ENCODE measurements at regions not wholly inside any gene's neighbourhood (a gene's known extent, or its start where the extent isn't known, plus 50 kb on each side); places are given as distances from the start of the nearest gene placed in this dataset.

DNA sequence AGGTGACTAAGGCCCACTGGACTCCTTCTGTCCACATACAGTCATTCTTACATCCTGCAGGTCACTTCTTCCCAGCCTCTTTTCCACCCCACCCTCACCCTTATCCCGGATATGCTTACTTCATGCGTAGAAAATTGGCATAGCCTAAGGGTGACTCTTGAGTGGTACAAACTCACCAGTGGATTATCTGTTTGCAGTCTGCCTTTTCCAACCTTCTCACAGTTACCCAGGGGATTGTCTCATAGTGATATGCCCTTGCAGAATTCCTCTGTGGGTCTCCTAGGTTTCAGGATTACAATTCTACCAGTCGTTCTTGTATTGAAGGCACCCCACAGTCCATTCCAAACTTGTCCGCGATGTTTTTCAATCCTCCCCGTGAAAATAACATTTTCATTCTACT is 752.9 kb upstream of the HS6ST1 start:
- no peak for TF ChIP-seq FOSL2 (IDR thresholded peaks at IDR 0.05; ENCODE audit: borderline replicate concordance, low read depth)
- TF ChIP-seq, protein P1, sequence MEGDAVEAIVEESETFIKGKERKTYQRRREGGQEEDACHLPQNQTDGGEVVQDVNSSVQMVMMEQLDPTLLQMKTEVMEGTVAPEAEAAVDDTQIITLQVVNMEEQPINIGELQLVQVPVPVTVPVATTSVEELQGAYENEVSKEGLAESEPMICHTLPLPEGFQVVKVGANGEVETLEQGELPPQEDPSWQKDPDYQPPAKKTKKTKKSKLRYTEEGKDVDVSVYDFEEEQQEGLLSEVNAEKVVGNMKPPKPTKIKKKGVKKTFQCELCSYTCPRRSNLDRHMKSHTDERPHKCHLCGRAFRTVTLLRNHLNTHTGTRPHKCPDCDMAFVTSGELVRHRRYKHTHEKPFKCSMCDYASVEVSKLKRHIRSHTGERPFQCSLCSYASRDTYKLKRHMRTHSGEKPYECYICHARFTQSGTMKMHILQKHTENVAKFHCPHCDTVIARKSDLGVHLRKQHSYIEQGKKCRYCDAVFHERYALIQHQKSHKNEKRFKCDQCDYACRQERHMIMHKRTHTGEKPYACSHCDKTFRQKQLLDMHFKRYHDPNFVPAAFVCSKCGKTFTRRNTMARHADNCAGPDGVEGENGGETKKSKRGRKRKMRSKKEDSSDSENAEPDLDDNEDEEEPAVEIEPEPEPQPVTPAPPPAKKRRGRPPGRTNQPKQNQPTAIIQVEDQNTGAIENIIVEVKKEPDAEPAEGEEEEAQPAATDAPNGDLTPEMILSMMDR (IDR thresholded peaks at IDR 0.05): no peak
- TF ChIP-seq, protein P2, sequence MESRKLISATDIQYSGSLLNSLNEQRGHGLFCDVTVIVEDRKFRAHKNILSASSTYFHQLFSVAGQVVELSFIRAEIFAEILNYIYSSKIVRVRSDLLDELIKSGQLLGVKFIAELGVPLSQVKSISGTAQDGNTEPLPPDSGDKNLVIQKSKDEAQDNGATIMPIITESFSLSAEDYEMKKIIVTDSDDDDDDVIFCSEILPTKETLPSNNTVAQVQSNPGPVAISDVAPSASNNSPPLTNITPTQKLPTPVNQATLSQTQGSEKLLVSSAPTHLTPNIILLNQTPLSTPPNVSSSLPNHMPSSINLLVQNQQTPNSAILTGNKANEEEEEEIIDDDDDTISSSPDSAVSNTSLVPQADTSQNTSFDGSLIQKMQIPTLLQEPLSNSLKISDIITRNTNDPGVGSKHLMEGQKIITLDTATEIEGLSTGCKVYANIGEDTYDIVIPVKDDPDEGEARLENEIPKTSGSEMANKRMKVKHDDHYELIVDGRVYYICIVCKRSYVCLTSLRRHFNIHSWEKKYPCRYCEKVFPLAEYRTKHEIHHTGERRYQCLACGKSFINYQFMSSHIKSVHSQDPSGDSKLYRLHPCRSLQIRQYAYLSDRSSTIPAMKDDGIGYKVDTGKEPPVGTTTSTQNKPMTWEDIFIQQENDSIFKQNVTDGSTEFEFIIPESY (IDR thresholded peaks at IDR 0.05; ENCODE audit: borderline replicate concordance, low read depth): no peak
- TF ChIP-seq CHD2 (IDR thresholded peaks at IDR 0.05; ENCODE audit: low read length, partially characterized antibody): no peak
- TF ChIP-seq, protein P3, sequence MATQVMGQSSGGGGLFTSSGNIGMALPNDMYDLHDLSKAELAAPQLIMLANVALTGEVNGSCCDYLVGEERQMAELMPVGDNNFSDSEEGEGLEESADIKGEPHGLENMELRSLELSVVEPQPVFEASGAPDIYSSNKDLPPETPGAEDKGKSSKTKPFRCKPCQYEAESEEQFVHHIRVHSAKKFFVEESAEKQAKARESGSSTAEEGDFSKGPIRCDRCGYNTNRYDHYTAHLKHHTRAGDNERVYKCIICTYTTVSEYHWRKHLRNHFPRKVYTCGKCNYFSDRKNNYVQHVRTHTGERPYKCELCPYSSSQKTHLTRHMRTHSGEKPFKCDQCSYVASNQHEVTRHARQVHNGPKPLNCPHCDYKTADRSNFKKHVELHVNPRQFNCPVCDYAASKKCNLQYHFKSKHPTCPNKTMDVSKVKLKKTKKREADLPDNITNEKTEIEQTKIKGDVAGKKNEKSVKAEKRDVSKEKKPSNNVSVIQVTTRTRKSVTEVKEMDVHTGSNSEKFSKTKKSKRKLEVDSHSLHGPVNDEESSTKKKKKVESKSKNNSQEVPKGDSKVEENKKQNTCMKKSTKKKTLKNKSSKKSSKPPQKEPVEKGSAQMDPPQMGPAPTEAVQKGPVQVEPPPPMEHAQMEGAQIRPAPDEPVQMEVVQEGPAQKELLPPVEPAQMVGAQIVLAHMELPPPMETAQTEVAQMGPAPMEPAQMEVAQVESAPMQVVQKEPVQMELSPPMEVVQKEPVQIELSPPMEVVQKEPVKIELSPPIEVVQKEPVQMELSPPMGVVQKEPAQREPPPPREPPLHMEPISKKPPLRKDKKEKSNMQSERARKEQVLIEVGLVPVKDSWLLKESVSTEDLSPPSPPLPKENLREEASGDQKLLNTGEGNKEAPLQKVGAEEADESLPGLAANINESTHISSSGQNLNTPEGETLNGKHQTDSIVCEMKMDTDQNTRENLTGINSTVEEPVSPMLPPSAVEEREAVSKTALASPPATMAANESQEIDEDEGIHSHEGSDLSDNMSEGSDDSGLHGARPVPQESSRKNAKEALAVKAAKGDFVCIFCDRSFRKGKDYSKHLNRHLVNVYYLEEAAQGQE (IDR thresholded peaks at IDR 0.05; ENCODE audit: low read depth, low read length): no peak
- no peak for TF ChIP-seq JUND (IDR thresholded peaks at IDR 0.05)
- no peak for TF ChIP-seq RXRA (IDR thresholded peaks at IDR 0.05; ENCODE audit: borderline replicate concordance, low read depth)
- no peak for TF ChIP-seq EP300 (IDR thresholded peaks at IDR 0.05; ENCODE audit: borderline replicate concordance in 1 of 2, low read depth in 1 of 2, low read length in 1 of 2)
- no peak for TF ChIP-seq RAD21 (IDR thresholded peaks at IDR 0.05; ENCODE audit: low read length)

Measured in SK-N-SH (cell line).